ENCODE measurements at regions not wholly inside any gene's neighbourhood (a gene's known extent, or its start where the extent isn't known, plus 50 kb on each side); places are given as distances from the start of the nearest gene placed in this dataset.

GRCh38 chr13:107324416-107325204 lies 756.7 kb upstream of the ARGLU1 start:
- no peak for TF ChIP-seq POLR2A (IDR thresholded peaks at IDR 0.05)
- TF ChIP-seq, protein P1, sequence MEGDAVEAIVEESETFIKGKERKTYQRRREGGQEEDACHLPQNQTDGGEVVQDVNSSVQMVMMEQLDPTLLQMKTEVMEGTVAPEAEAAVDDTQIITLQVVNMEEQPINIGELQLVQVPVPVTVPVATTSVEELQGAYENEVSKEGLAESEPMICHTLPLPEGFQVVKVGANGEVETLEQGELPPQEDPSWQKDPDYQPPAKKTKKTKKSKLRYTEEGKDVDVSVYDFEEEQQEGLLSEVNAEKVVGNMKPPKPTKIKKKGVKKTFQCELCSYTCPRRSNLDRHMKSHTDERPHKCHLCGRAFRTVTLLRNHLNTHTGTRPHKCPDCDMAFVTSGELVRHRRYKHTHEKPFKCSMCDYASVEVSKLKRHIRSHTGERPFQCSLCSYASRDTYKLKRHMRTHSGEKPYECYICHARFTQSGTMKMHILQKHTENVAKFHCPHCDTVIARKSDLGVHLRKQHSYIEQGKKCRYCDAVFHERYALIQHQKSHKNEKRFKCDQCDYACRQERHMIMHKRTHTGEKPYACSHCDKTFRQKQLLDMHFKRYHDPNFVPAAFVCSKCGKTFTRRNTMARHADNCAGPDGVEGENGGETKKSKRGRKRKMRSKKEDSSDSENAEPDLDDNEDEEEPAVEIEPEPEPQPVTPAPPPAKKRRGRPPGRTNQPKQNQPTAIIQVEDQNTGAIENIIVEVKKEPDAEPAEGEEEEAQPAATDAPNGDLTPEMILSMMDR (IDR thresholded peaks at IDR 0.05): no peak
